Hepatocyte (in vitro differentiated cells): ENCODE measurements at regions not wholly inside any gene's neighbourhood (a gene's known extent, or its start where the extent isn't known, plus 50 kb on each side); places are given as distances from the start of the nearest gene placed in this dataset.

Experiments used
- DNase-seq: peaks from one replicate; pipeline ENCODE4 v3.0.0-alpha.2; 2016; ENCODE audit warnings: low spot score
- H2AFZ ChIP-seq: fragments of 200-600 bp; sonication (generic); 2 replicates; pipeline ENCODE4 v1.6.0; 2016; ENCODE audit warnings: antibody characterized with exemption, mild to moderate bottlenecking
- H3K27ac ChIP-seq: fragments of 200-600 bp; sonication (generic); 2 replicates; pipeline ENCODE4 v1.5.1; 2016; ENCODE audit warnings: mild to moderate bottlenecking
- H3K27me3 ChIP-seq: fragments of 200-600 bp; sonication (generic); 2 replicates; pipeline ENCODE4 v1.6.1; 2016
- H3K36me3 ChIP-seq: fragments of 200-600 bp; sonication (generic); replicated peaks from 2 replicates; pipeline ENCODE4 v1.5.1; 2016; ENCODE audit warnings: low read depth; ENCODE audit not compliant: insufficient read depth
- H3K4me1 ChIP-seq: fragments of 200-600 bp; sonication (generic); 2 replicates; pipeline ENCODE4 v1.5.1; 2016; ENCODE audit warnings: mild to moderate bottlenecking, moderate library complexity; ENCODE audit not compliant: insufficient read depth
- H3K4me2 ChIP-seq: fragments of 200-600 bp; sonication (generic); 2 replicates; pipeline ENCODE4 v1.6.0; 2016
- H3K4me3 ChIP-seq: fragments of 200-600 bp; sonication (generic); 2 replicates; pipeline ENCODE4 v1.5.1; 2016; ENCODE audit warnings: mild to moderate bottlenecking
- H3K79me2 ChIP-seq: fragments of 200-600 bp; sonication (generic); 2 replicates; pipeline ENCODE4 v1.6.0; 2017; ENCODE audit warnings: mild to moderate bottlenecking
- H3K9me2 ChIP-seq: fragments of 200-600 bp; sonication (generic); replicated peaks from 2 replicates; pipeline ENCODE4 v1.6.0; 2017; ENCODE audit warnings: mild to moderate bottlenecking; ENCODE audit not compliant: insufficient read depth
- H3K9me3 ChIP-seq: fragments of 200-600 bp; sonication (generic); 2 replicates; pipeline ENCODE4 v1.5.1; 2016; ENCODE audit warnings: low read depth, mild to moderate bottlenecking
- H4K20me1 ChIP-seq: fragments of 200-600 bp; sonication (generic); 2 replicates; pipeline ENCODE4 v1.6.0; 2016; ENCODE audit warnings: mild to moderate bottlenecking; ENCODE audit not compliant: insufficient read depth, poor library complexity, severe bottlenecking
- CTCF ChIP-seq: fragments of 200-600 bp; sonication (generic); IDR thresholded peaks from 2 replicates; pipeline ENCODE4 v1.5.1; 2016; ENCODE audit warnings: antibody characterized with exemption, mild to moderate bottlenecking; ENCODE audit not compliant: poor library complexity
- EZH2 ChIP-seq: fragments of 200-600 bp; sonication (generic); IDR thresholded peaks from 2 replicates; pipeline ENCODE4 v1.6.1; 2016; ENCODE audit warnings: antibody characterized with exemption, mild to moderate bottlenecking, borderline replicate concordance
- EZH2phosphoT487 ChIP-seq: fragments of 200-600 bp; sonication (generic); IDR thresholded peaks from one replicate; pipeline ENCODE4 v1.6.1; 2018; ENCODE audit warnings: antibody characterized with exemption, mild to moderate bottlenecking, low read depth, moderate library complexity; ENCODE audit not compliant: unreplicated experiment, severe bottlenecking
- WGBS: methylation state at CpG from one replicate; pipeline ENCODE4 v1.1.6; 2016; ENCODE audit warnings: low lambda C conversion rate; ENCODE audit errors: missing lambda C conversion rate; 5-methylcytosine and 5-hydroxymethylcytosine counted together

- DNase-seq, result no peak
- H4K20me1 ChIP-seq, result no peaks in the 10 kb centered on the region
- no peaks in the 10 kb centered on the region for H3K79me2 ChIP-seq
- no peaks in the 10 kb centered on the region for H3K4me1 ChIP-seq
- H2AFZ ChIP-seq, result no peak overlapping the region
- H3K27ac ChIP-seq, result no peak overlapping the region
- H3K4me2 ChIP-seq, result no peak overlapping the region
- no peaks in the 10 kb centered on the region for H3K9me2 ChIP-seq
- no peak overlapping the region for H3K4me3 ChIP-seq
- H3K9me3 ChIP-seq, result no peaks in the 10 kb centered on the region
- 75% methylated on average over 5 of the region's 5 CpGs for WGBS
- H3K36me3 ChIP-seq, result no peaks in the 10 kb centered on the region
- no peaks in the 10 kb centered on the region for H3K27me3 ChIP-seq
- TF ChIP-seq EZH2 (no peak), CTCF (no peak), EZH2phosphoT487 (no peak)
Observed at GRCh38 chr4:12084690-12085089, 656.0 kb upstream of the HS3ST1 start.

GRCh38 chr4:12071316-12071715, 642.6 kb upstream of the HS3ST1 start:
- H3K4me1 ChIP-seq, result no peaks in the 10 kb centered on the region
- TF ChIP-seq CTCF, result no peak
- no peak for TF ChIP-seq EZH2
- no peak for TF ChIP-seq EZH2phosphoT487
- no peaks in the 10 kb centered on the region for H3K9me3 ChIP-seq
- no peak overlapping the region for H2AFZ ChIP-seq
- WGBS, result 85% methylated on average over 2 of the region's 2 CpGs
- H3K4me2 ChIP-seq, result no peak overlapping the region
- no peaks in the 10 kb centered on the region for H4K20me1 ChIP-seq
- no peak overlapping the region for H3K4me3 ChIP-seq
- H3K27me3 ChIP-seq, result no peaks in the 10 kb centered on the region
- H3K36me3 ChIP-seq, result no peaks in the 10 kb centered on the region
- DNase-seq, result no peak
- H3K27ac ChIP-seq, result no peak overlapping the region
- H3K9me2 ChIP-seq, result no peaks in the 10 kb centered on the region
- no peaks in the 10 kb centered on the region for H3K79me2 ChIP-seq

- no peak for DNase-seq
- H3K9me3 ChIP-seq, result no peaks in the 10 kb centered on the region
- no peaks in the 10 kb centered on the region for H3K79me2 ChIP-seq
- H4K20me1 ChIP-seq, result no peaks in the 10 kb centered on the region
- H3K4me2 ChIP-seq, result no peak overlapping the region
- H3K4me3 ChIP-seq, result no peak overlapping the region
- H3K27ac ChIP-seq, result no peak overlapping the region
- H3K9me2 ChIP-seq, result no peaks in the 10 kb centered on the region
- H3K36me3 ChIP-seq, result no peaks in the 10 kb centered on the region
- WGBS, result 93% methylated on average over 2 of the region's 2 CpGs
- H2AFZ ChIP-seq, result no peak overlapping the region
- no peak for TF ChIP-seq EZH2phosphoT487
- no peak for TF ChIP-seq EZH2
- no peak for TF ChIP-seq CTCF
- no peaks in the 10 kb centered on the region for H3K27me3 ChIP-seq
- no peaks in the 10 kb centered on the region for H3K4me1 ChIP-seq
Observed at GRCh38 chr4:12053966-12054365, 625.3 kb upstream of the HS3ST1 start.

- Histone ChIP-seq H3K4me2 (no peak overlapping the region), H2AFZ (no peak overlapping the region), H4K20me1 (no peaks in the 10 kb centered on the region), H3K9me3 (no peaks in the 10 kb centered on the region), H3K79me2 (no peaks in the 10 kb centered on the region), H3K4me3 (no peak overlapping the region), H3K9me2 (no peaks in the 10 kb centered on the region), H3K27me3 (no peaks in the 10 kb centered on the region), H3K4me1 (no peaks in the 10 kb centered on the region), H3K27ac (no peak overlapping the region), H3K36me3 (no peaks in the 10 kb centered on the region)
- DNase-seq, result no peak
- no peak for TF ChIP-seq EZH2
- no peak for TF ChIP-seq EZH2phosphoT487
- TF ChIP-seq CTCF, result no peak
Observed at GRCh38 chr4:12053556-12053955, 624.9 kb upstream of the HS3ST1 start.
